ENCODE measurements at regions not wholly inside any gene's neighbourhood (a gene's known extent, or its start where the extent isn't known, plus 50 kb on each side); places are given as distances from the start of the nearest gene placed in this dataset.

GRCh38 chr11:105244160-105244825 is 104.7 kb upstream of the CARD18 start:
- no peaks in the 10 kb centered on the region for H3K27me3 ChIP-seq (ENCODE audit: control insufficient read depth in 3 of 3, insufficient read depth in 3 of 3, low read length in 2 of 3)
- H3K9ac ChIP-seq (ENCODE audit: insufficient read depth in 1 of 2, low read length in 2 of 2): no peak overlapping the region
- H3K4me3 ChIP-seq: no peak overlapping the region
- H3K9me3 ChIP-seq (ENCODE audit: control insufficient read depth in 4 of 4, insufficient read depth in 3 of 4, low read length in 3 of 4): no peaks in the 10 kb centered on the region
- 39 to 48% methylated on average over 4 of the region's 4 CpGs for WGBS, 2 donors
- no peak for ATAC-seq (ENCODE audit: insufficient read depth, low FRiP score)
- H3K4me1 ChIP-seq (ENCODE audit: control insufficient read depth in 5 of 5, insufficient read depth in 5 of 5, low read length in 5 of 5): no peaks in the 10 kb centered on the region
- H3K36me3 ChIP-seq (ENCODE audit: control insufficient read depth in 4 of 4, insufficient read depth in 4 of 4, low read length in 4 of 4): no peaks in the 10 kb centered on the region
- no peak for TF ChIP-seq CTCF (IDR thresholded peaks at IDR 0.05; ENCODE audit: control extremely low read depth, extremely low read depth)
- DNase-seq: peak in 2 of 3 donors; percentile 24 to 55
- H3K27ac ChIP-seq (ENCODE audit: low read depth in 1 of 2, low read length in 1 of 2): peak overlapping the region in 1 of 2 donors; percentile 70

- Histone ChIP-seq H3K27ac (ENCODE audit: low read depth in 1 of 2, low read length in 1 of 2) (no peak overlapping the region), H3K27me3 (ENCODE audit: control insufficient read depth in 3 of 3, insufficient read depth in 3 of 3, low read length in 2 of 3) (no peaks in the 10 kb centered on the region), H3K9me3 (ENCODE audit: control insufficient read depth in 4 of 4, insufficient read depth in 3 of 4, low read length in 3 of 4) (no peaks in the 10 kb centered on the region), H3K36me3 (ENCODE audit: control insufficient read depth in 4 of 4, insufficient read depth in 4 of 4, low read length in 4 of 4) (no peaks in the 10 kb centered on the region), H3K9ac (ENCODE audit: insufficient read depth in 1 of 2, low read length in 2 of 2) (no peak overlapping the region), H3K4me1 (ENCODE audit: control insufficient read depth in 5 of 5, insufficient read depth in 5 of 5, low read length in 5 of 5) (no peaks in the 10 kb centered on the region), H3K4me3 (no peak overlapping the region)
- TF ChIP-seq CTCF (IDR thresholded peaks at IDR 0.05; ENCODE audit: control extremely low read depth, extremely low read depth): no peak
- ATAC-seq (ENCODE audit: insufficient read depth, low FRiP score) (no peak), DNase-seq (no peak)
- 93% methylated on average over 1 of the region's 1 CpG for WGBS, 2 donors
Measured at GRCh38 chr11:105241136-105241535, 101.6 kb upstream of the CARD18 start.

GRCh38 chr11:105236664-105237063 is 97.1 kb upstream of the CARD18 start:
- H3K36me3 ChIP-seq (ENCODE audit: control insufficient read depth in 4 of 4, insufficient read depth in 4 of 4, low read length in 4 of 4): no peaks in the 10 kb centered on the region
- no peak overlapping the region for H3K27ac ChIP-seq (ENCODE audit: low read depth in 1 of 2, low read length in 1 of 2)
- no peak for TF ChIP-seq CTCF (IDR thresholded peaks at IDR 0.05; ENCODE audit: control extremely low read depth, extremely low read depth)
- no peaks in the 10 kb centered on the region for H3K27me3 ChIP-seq (ENCODE audit: control insufficient read depth in 3 of 3, insufficient read depth in 3 of 3, low read length in 2 of 3)
- H3K9ac ChIP-seq (ENCODE audit: insufficient read depth in 1 of 2, low read length in 2 of 2): no peak overlapping the region
- WGBS, 2 donors: 46 to 72% methylated on average over 2 of the region's 2 CpGs
- H3K4me3 ChIP-seq: no peak overlapping the region
- ATAC-seq (ENCODE audit: insufficient read depth, low FRiP score): no peak
- DNase-seq: peak in 1 of 3 donors; percentile 28
- no peaks in the 10 kb centered on the region for H3K9me3 ChIP-seq (ENCODE audit: control insufficient read depth in 4 of 4, insufficient read depth in 3 of 4, low read length in 3 of 4)
- peaks cover 0 to 3% (median 0%) of the 10 kb centered on the region in 5 donors for H3K4me1 ChIP-seq (ENCODE audit: control insufficient read depth in 5 of 5, insufficient read depth in 5 of 5, low read length in 5 of 5)

GRCh38 chr11:105233285-105233684 is 93.7 kb upstream of the CARD18 start:
- Histone ChIP-seq H3K4me3 (no peak overlapping the region), H3K4me1 (ENCODE audit: control insufficient read depth in 5 of 5, insufficient read depth in 5 of 5, low read length in 5 of 5) (peaks cover 0 to 3% (median 0%) of the 10 kb centered on the region in 5 donors), H3K27me3 (ENCODE audit: control insufficient read depth in 3 of 3, insufficient read depth in 3 of 3, low read length in 2 of 3) (no peaks in the 10 kb centered on the region), H3K27ac (ENCODE audit: low read depth in 1 of 2, low read length in 1 of 2) (no peak overlapping the region), H3K9ac (ENCODE audit: insufficient read depth in 1 of 2, low read length in 2 of 2) (no peak overlapping the region), H3K36me3 (ENCODE audit: control insufficient read depth in 4 of 4, insufficient read depth in 4 of 4, low read length in 4 of 4) (no peaks in the 10 kb centered on the region), H3K9me3 (ENCODE audit: control insufficient read depth in 4 of 4, insufficient read depth in 3 of 4, low read length in 3 of 4) (no peaks in the 10 kb centered on the region)
- WGBS, 2 donors: 73% methylated on average over 1 of the region's 1 CpG
- TF ChIP-seq CTCF (IDR thresholded peaks at IDR 0.05; ENCODE audit: control extremely low read depth, extremely low read depth): no peak
- no peak for ATAC-seq (ENCODE audit: insufficient read depth, low FRiP score)
- no peak for DNase-seq

All from lung (tissue), 11 donors.